ENCODE measurements at regions not wholly inside any gene's neighbourhood (a gene's known extent, or its start where the extent isn't known, plus 50 kb on each side); places are given as distances from the start of the nearest gene placed in this dataset.

GRCh38 chr11:91365986-91366585 is 858.5 kb upstream of the FAT3 start:
- Histone ChIP-seq H3K36me3 (no peaks in the 10 kb centered on the region), H3K27ac (no peak overlapping the region), H3K9me3 (no peaks in the 10 kb centered on the region), H3K27me3 (no peaks in the 10 kb centered on the region), H3K4me1 (no peaks in the 10 kb centered on the region), H3K4me3 (no peak overlapping the region)
- DNase-seq (no peak), ATAC-seq (no peak)
- 50% methylated on average over 7 of the region's 7 CpGs for WGBS (ENCODE audit: insufficient coverage, low coverage, low lambda C conversion rate, missing lambda C conversion rate)
- intact Hi-C loops (cut with DNase I), result no loop called here
- TF ChIP-seq CTCF (IDR thresholded peaks at IDR 0.05), result no peak
- TF ChIP-seq POLR2A (IDR thresholded peaks at IDR 0.05), result no peak

- Histone ChIP-seq H3K27me3 (no peaks in the 10 kb centered on the region), H3K36me3 (no peaks in the 10 kb centered on the region), H3K27ac (no peak overlapping the region), H3K9me3 (no peaks in the 10 kb centered on the region), H3K4me3 (no peak overlapping the region), H3K4me1 (no peaks in the 10 kb centered on the region)
- DNase-seq, result no peak
- ATAC-seq, result no peak
- intact Hi-C loops (cut with DNase I), result no loop called here
- TF ChIP-seq POLR2A (IDR thresholded peaks at IDR 0.05) (no peak), CTCF (IDR thresholded peaks at IDR 0.05) (no peak)
- WGBS (ENCODE audit: insufficient coverage, low coverage, low lambda C conversion rate, missing lambda C conversion rate), result 40% methylated on average over 3 of the region's 3 CpGs
Measured at GRCh38 chr11:91350931-91351330, 873.7 kb upstream of the FAT3 start.

- intact Hi-C loops (cut with DNase I), result no loop called here
- DNase-seq (no peak), ATAC-seq (no peak)
Measured at GRCh38 chr11:91326751-91327150, 897.9 kb upstream of the FAT3 start.

GRCh38 chr11:91326280-91326679 is 898.3 kb upstream of the FAT3 start:
- 48% methylated on average over 2 of the region's 2 CpGs for WGBS (ENCODE audit: insufficient coverage, low coverage, low lambda C conversion rate, missing lambda C conversion rate)
- Histone ChIP-seq H3K4me1 (no peaks in the 10 kb centered on the region), H3K27me3 (no peaks in the 10 kb centered on the region), H3K27ac (no peak overlapping the region), H3K36me3 (no peaks in the 10 kb centered on the region), H3K4me3 (no peak overlapping the region), H3K9me3 (no peaks in the 10 kb centered on the region)
- TF ChIP-seq CTCF (IDR thresholded peaks at IDR 0.05) (no peak), POLR2A (IDR thresholded peaks at IDR 0.05) (no peak)
- ATAC-seq (no peak), DNase-seq (no peak)
- intact Hi-C loops (cut with DNase I), result no loop called here

More at GRCh38 chr11:91326751-91327150, 897.9 kb upstream of the FAT3 start:
- Histone ChIP-seq H3K27me3 (no peaks in the 10 kb centered on the region), H3K4me3 (no peak overlapping the region), H3K4me1 (no peaks in the 10 kb centered on the region), H3K9me3 (no peaks in the 10 kb centered on the region), H3K36me3 (no peaks in the 10 kb centered on the region), H3K27ac (no peak overlapping the region)
- TF ChIP-seq POLR2A (IDR thresholded peaks at IDR 0.05) (no peak), CTCF (IDR thresholded peaks at IDR 0.05) (no peak)
- WGBS (ENCODE audit: insufficient coverage, low coverage, low lambda C conversion rate, missing lambda C conversion rate), result 50% methylated on average over 2 of the region's 2 CpGs

- Histone ChIP-seq H3K27ac (no peak overlapping the region), H3K27me3 (no peaks in the 10 kb centered on the region), H3K9me3 (no peaks in the 10 kb centered on the region), H3K4me3 (no peak overlapping the region), H3K4me1 (no peaks in the 10 kb centered on the region), H3K36me3 (no peaks in the 10 kb centered on the region)
- 68% methylated on average over 2 of the region's 2 CpGs for WGBS (ENCODE audit: insufficient coverage, low coverage, low lambda C conversion rate, missing lambda C conversion rate)
- ATAC-seq (no peak), DNase-seq (no peak)
- TF ChIP-seq POLR2A (IDR thresholded peaks at IDR 0.05), result no peak
- TF ChIP-seq CTCF (IDR thresholded peaks at IDR 0.05), result no peak
- intact Hi-C loops (cut with DNase I), result no loop called here
Measured at GRCh38 chr11:91314521-91314920, 910.1 kb upstream of the FAT3 start.
